ENCODE measurements at regions not wholly inside any gene's neighbourhood (a gene's known extent, or its start where the extent isn't known, plus 50 kb on each side); places are given as distances from the start of the nearest gene placed in this dataset.

DNA sequence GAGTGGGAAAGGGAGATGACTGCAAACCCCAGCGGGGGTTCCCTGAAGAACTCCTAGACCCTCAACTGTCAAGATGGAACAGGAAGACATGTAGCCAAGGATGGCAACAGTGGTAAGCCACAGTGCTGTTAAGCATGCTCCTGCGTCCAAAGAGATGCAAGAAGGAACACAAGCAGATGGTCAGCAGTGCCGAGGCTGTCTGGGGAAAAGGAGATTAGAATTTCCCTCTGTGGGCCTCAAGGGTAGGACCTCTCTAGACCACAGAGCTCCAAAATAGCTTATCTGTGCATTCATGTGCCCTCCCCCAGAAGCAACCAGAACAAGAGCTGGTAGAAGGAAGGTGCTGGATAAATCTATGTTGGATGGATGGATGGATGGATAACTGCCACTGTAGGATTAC lies 82.0 kb upstream of the CPEB2 start (continued):
- TF ChIP-seq, protein P1, sequence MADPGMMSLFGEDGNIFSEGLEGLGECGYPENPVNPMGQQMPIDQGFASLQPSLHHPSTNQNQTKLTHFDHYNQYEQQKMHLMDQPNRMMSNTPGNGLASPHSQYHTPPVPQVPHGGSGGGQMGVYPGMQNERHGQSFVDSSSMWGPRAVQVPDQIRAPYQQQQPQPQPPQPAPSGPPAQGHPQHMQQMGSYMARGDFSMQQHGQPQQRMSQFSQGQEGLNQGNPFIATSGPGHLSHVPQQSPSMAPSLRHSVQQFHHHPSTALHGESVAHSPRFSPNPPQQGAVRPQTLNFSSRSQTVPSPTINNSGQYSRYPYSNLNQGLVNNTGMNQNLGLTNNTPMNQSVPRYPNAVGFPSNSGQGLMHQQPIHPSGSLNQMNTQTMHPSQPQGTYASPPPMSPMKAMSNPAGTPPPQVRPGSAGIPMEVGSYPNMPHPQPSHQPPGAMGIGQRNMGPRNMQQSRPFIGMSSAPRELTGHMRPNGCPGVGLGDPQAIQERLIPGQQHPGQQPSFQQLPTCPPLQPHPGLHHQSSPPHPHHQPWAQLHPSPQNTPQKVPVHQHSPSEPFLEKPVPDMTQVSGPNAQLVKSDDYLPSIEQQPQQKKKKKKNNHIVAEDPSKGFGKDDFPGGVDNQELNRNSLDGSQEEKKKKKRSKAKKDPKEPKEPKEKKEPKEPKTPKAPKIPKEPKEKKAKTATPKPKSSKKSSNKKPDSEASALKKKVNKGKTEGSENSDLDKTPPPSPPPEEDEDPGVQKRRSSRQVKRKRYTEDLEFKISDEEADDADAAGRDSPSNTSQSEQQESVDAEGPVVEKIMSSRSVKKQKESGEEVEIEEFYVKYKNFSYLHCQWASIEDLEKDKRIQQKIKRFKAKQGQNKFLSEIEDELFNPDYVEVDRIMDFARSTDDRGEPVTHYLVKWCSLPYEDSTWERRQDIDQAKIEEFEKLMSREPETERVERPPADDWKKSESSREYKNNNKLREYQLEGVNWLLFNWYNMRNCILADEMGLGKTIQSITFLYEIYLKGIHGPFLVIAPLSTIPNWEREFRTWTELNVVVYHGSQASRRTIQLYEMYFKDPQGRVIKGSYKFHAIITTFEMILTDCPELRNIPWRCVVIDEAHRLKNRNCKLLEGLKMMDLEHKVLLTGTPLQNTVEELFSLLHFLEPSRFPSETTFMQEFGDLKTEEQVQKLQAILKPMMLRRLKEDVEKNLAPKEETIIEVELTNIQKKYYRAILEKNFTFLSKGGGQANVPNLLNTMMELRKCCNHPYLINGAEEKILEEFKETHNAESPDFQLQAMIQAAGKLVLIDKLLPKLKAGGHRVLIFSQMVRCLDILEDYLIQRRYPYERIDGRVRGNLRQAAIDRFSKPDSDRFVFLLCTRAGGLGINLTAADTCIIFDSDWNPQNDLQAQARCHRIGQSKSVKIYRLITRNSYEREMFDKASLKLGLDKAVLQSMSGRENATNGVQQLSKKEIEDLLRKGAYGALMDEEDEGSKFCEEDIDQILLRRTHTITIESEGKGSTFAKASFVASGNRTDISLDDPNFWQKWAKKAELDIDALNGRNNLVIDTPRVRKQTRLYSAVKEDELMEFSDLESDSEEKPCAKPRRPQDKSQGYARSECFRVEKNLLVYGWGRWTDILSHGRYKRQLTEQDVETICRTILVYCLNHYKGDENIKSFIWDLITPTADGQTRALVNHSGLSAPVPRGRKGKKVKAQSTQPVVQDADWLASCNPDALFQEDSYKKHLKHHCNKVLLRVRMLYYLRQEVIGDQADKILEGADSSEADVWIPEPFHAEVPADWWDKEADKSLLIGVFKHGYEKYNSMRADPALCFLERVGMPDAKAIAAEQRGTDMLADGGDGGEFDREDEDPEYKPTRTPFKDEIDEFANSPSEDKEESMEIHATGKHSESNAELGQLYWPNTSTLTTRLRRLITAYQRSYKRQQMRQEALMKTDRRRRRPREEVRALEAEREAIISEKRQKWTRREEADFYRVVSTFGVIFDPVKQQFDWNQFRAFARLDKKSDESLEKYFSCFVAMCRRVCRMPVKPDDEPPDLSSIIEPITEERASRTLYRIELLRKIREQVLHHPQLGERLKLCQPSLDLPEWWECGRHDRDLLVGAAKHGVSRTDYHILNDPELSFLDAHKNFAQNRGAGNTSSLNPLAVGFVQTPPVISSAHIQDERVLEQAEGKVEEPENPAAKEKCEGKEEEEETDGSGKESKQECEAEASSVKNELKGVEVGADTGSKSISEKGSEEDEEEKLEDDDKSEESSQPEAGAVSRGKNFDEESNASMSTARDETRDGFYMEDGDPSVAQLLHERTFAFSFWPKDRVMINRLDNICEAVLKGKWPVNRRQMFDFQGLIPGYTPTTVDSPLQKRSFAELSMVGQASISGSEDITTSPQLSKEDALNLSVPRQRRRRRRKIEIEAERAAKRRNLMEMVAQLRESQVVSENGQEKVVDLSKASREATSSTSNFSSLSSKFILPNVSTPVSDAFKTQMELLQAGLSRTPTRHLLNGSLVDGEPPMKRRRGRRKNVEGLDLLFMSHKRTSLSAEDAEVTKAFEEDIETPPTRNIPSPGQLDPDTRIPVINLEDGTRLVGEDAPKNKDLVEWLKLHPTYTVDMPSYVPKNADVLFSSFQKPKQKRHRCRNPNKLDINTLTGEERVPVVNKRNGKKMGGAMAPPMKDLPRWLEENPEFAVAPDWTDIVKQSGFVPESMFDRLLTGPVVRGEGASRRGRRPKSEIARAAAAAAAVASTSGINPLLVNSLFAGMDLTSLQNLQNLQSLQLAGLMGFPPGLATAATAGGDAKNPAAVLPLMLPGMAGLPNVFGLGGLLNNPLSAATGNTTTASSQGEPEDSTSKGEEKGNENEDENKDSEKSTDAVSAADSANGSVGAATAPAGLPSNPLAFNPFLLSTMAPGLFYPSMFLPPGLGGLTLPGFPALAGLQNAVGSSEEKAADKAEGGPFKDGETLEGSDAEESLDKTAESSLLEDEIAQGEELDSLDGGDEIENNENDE (IDR thresholded peaks at IDR 0.05; ENCODE audit: insufficient replicate concordance, low read length) = no peak
- TF ChIP-seq TAF1 (IDR thresholded peaks at IDR 0.05; ENCODE audit: low read depth, low read length) (no peak), TEAD4 (IDR thresholded peaks at IDR 0.05; ENCODE audit: low read depth, low read length) (no peak), SIX5 (IDR thresholded peaks at IDR 0.05; ENCODE audit: low read depth, low read length) (no peak), SAP30 (IDR thresholded peaks at IDR 0.05; ENCODE audit: insufficient read depth, insufficient replicate concordance, low read length) (no peak), KDM4A (IDR thresholded peaks at IDR 0.05; ENCODE audit: low read depth, low read length, severe bottlenecking) (no peak)
- TF ChIP-seq, protein P2, sequence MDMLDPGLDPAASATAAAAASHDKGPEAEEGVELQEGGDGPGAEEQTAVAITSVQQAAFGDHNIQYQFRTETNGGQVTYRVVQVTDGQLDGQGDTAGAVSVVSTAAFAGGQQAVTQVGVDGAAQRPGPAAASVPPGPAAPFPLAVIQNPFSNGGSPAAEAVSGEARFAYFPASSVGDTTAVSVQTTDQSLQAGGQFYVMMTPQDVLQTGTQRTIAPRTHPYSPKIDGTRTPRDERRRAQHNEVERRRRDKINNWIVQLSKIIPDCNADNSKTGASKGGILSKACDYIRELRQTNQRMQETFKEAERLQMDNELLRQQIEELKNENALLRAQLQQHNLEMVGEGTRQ (IDR thresholded peaks at IDR 0.05; ENCODE audit: low read length) = no peak

Measured in H1 (cell line).